VCaP (cell line): ENCODE measurements at regions not wholly inside any gene's neighbourhood (a gene's known extent, or its start where the extent isn't known, plus 50 kb on each side); places are given as distances from the start of the nearest gene placed in this dataset.
"Not testable (repeated sequence)": the region's sequence is repeated elsewhere in the genome, so short reads cannot be mapped to it uniquely, and the experiment has no call there.

Source experiments
- H3K27ac ChIP-seq: fragments of 450-650 bp; 2 replicates; pipeline ENCODE4 v1.5.1; 2017
- TF ChIP-seq, protein P1 (sequence below): fragments of 450-650 bp; conservative IDR thresholded peaks from 2 replicates; pipeline ENCODE4 v1.5.1; 2017; ENCODE audit warnings: mild to moderate bottlenecking, moderate library complexity

DNA sequence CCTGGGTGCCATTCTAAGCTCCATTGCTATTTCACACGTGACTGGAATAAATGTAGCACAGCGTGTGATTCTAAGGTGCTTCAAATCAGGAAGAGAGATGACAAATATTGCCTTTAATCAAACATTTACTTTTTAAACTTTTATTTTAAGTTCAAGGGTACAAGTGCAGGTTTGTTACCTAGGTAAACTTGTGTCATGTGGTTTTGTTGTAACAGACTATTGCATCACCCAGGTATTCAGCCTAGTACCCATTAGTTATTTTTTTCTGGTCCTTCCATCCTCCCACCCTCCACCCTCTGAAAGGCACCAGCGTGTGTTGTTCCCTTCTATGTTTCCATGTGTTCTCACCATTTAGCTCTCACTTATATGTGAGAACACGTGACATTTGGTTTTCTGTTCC is 510.8 kb downstream of the PLOD2 start:
- H3K27ac ChIP-seq: no peak overlapping the region
- TF ChIP-seq, protein P1, sequence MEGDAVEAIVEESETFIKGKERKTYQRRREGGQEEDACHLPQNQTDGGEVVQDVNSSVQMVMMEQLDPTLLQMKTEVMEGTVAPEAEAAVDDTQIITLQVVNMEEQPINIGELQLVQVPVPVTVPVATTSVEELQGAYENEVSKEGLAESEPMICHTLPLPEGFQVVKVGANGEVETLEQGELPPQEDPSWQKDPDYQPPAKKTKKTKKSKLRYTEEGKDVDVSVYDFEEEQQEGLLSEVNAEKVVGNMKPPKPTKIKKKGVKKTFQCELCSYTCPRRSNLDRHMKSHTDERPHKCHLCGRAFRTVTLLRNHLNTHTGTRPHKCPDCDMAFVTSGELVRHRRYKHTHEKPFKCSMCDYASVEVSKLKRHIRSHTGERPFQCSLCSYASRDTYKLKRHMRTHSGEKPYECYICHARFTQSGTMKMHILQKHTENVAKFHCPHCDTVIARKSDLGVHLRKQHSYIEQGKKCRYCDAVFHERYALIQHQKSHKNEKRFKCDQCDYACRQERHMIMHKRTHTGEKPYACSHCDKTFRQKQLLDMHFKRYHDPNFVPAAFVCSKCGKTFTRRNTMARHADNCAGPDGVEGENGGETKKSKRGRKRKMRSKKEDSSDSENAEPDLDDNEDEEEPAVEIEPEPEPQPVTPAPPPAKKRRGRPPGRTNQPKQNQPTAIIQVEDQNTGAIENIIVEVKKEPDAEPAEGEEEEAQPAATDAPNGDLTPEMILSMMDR: no peak

DNA sequence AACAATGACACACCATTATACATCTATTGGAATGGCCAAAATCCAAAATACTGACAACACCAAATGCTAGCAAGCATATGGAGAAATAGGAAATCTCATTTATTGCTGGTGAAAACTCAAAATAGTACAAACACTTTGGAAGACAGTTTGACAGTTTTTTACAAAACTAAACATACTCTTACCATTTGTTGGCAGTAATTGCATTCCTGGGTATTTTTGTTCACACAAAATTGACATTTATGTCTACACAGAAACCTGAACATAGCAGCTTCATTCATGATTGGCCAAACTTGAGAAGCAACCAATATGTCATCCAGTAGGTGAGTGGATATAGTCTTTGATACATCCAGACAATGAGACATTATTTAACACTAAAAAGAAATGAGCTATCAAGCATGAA is 489.9 kb downstream of the PLOD2 start:
- TF ChIP-seq, protein P1: no peak
- no peak overlapping the region for H3K27ac ChIP-seq

DNA sequence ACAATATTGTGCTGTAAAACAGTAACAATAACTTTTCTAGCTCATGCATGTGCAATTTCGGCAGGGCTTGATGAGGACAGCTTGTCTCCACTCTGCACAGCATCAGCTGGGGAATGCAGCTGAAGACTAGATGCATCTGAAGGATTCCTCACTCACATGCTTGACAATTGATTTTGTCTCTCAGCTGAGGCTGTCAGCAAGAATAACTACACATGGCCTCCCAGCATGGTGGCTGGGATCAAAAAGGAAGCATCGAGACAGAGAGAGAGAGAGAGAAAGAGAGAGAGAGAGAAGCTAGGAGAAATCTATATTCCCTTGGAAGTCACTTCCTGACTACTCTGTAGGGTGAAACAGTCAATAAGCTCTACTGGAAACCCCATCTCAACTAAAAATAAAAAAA is 487.1 kb downstream of the PLOD2 start:
- TF ChIP-seq, protein P1: no peak
- H3K27ac ChIP-seq: no peak overlapping the region

DNA sequence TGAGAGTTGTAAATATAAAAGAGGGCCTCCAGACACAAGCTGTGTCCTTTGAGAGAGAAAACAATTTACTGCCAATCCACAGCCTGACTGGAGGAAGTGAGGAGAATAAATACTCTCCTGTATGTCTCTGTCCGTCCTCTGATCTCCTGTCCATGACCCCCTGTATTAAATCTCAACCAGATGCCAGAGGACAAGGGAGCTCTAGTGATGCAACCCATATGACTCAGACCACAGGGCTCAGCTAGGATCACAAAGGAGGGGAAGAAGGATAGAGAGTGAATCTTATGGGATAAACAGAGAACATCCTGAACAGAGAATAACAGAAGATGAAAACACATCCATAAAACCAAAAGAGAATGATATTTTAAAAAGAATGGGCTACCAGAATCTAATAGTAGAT is 482.6 kb downstream of the PLOD2 start:
- H3K27ac ChIP-seq: no peak overlapping the region
- TF ChIP-seq, protein P1: no peak

DNA sequence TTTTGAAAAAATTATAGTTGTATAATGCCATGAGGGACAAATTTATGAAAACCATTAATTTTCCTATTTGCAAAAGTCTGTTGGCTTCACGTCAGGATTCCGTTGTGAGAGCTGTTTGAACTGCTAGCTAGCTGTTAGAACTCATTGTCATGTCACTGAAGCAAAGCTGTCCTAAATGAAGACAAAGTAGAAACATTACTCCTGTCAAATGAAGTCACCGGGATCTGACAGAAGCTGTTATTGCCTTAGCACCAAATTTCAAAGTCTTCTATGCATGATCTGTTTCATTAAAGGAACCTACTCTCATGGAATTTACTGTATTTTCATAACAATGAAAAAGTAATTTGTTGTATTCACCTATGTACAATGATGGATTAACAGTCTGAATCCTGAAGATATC is 479.8 kb downstream of the PLOD2 start:
- no peak overlapping the region for H3K27ac ChIP-seq
- TF ChIP-seq, protein P1: no peak

DNA sequence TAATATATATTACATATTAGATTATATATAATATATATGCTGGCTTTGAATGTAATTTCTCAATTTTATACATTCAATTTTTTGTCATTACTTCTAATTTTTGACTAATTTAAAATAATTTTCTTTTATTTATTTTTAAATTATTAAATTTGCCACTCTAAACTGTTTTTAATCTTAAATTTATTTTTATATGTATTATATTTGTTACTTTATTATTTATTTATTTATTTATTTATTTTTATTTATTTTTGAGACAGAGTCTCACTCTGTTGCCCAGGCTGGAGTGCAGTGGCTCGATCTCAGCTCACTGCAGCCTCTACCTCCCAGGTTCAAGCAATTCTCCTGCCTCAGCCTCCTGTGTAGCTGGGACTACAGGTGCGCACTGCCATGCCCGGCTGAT is 473.0 kb downstream of the PLOD2 start:
- H3K27ac ChIP-seq: not testable (repeated sequence)

DNA sequence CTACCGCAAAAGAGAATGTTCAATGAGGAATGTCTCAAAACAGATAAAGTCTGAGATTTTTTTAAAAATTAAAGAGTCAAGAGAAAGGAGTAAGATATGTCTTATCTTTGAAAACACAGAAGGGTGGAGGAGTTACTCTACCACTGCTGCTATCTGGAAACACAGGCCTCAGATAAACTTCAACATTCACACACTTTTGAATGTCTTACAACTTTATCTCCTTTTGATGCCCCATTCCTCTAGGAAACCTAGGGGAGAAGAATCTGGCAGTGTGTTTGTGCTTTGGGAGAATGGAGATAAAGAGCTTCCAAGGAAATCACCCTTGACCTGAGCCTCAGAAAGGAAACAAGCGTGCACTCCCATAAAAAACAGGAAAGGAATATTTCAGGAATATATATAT is 468.2 kb downstream of the PLOD2 start:
- no peak overlapping the region for H3K27ac ChIP-seq
- TF ChIP-seq, protein P1: no peak

DNA sequence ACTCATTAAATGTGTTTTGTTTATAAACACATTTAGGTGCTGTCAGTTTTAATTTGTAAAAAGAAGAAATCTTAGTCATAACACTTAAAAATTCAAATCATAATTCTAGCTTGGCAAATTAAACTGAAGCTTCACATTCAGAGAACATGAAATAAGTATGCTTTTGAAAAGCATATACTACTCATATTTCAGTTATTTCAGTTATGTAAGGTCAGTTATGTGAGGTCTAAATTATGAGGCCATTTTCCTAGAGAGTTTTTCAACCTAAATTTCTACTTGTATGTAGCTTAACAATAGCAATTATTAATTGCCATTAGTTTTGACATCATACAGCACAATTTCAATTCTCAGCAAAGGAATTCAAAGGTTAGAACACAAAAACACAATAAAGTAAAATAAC is 465.0 kb downstream of the PLOD2 start:
- TF ChIP-seq, protein P1: no peak
- no peak overlapping the region for H3K27ac ChIP-seq
